Natural killer cell (primary cell): ENCODE measurements at regions not wholly inside any gene's neighbourhood (a gene's known extent, or its start where the extent isn't known, plus 50 kb on each side); places are given as distances from the start of the nearest gene placed in this dataset.

ENCODE experiments used
- ATAC-seq, 3 donors: fragments of 150-1000 bp in 2 of 3; fragments of 200-7000 bp in 1 of 3; cut with Tn5 transposase; 1 replicate in 1 of 3; 2 replicates in 2 of 3; pipeline ENCODE4 v1.10.0; 2021; ENCODE audit warnings: mild to moderate bottlenecking in 2 of 3, moderate library complexity in 2 of 3
- DNase-seq, 2 donors: peaks; one replicate each; pipeline versions ENCODE4 v3.0.0 to v3.0.0-alpha.2; 2013 to 2021; ENCODE audit warnings: mixed read lengths in 1 of 2
- H3K27ac ChIP-seq: one replicate; pipeline ENCODE4 v1.5.1; 2013; ENCODE audit warnings: mild to moderate bottlenecking, low read length
- H3K27me3 ChIP-seq: one replicate; pipeline ENCODE4 v1.6.1; 2013; ENCODE audit warnings: low read length; ENCODE audit not compliant: control insufficient read depth, insufficient read depth
- H3K36me3 ChIP-seq: one replicate; pipeline ENCODE4 v1.6.1; 2013; ENCODE audit warnings: low read length; ENCODE audit not compliant: control insufficient read depth, insufficient read depth
- H3K4me1 ChIP-seq: one replicate; pipeline ENCODE4 v1.6.1; 2013; ENCODE audit warnings: low read length; ENCODE audit not compliant: control insufficient read depth, insufficient read depth
- H3K4me3 ChIP-seq: one replicate; pipeline ENCODE4 v1.5.1; 2013; ENCODE audit warnings: low read length
- H3K9me3 ChIP-seq: one replicate; pipeline ENCODE4 v1.6.1; 2013; ENCODE audit warnings: low read length; ENCODE audit not compliant: control insufficient read depth, insufficient read depth
- H3K27ac Mint-ChIP-seq, 2 donors: one replicate each; pipeline ENCODE4 v1.8.0; 2022; ENCODE audit warnings: mild to moderate bottlenecking in 2 of 2, mixed read lengths in 2 of 2, moderate library complexity in 1 of 2
- H3K27me3 Mint-ChIP-seq, 2 donors: one replicate each; pipeline ENCODE4 v1.8.0; 2022; ENCODE audit warnings: low read depth in 2 of 2, mixed read lengths in 2 of 2
- H3K36me3 Mint-ChIP-seq: one replicate; pipeline ENCODE4 v1.8.0; 2022; ENCODE audit warnings: mixed read lengths
- H3K4me1 Mint-ChIP-seq, 2 donors: one replicate each; pipeline ENCODE4 v1.8.0; 2022; ENCODE audit warnings: mixed read lengths in 2 of 2
- H3K4me3 Mint-ChIP-seq: one replicate; pipeline ENCODE4 v1.8.0; 2022; ENCODE audit warnings: mild to moderate bottlenecking, moderate library complexity, mixed read lengths
- H3K9me3 Mint-ChIP-seq, 2 donors: one replicate each; pipeline ENCODE4 v1.8.0; 2022; ENCODE audit warnings: mixed read lengths in 2 of 2
- WGBS: methylation state at CpG from one replicate; pipeline ENCODE4 v1.1.7; 2013; ENCODE audit warnings: missing lambda C conversion rate; ENCODE audit not compliant: insufficient coverage; 5-methylcytosine and 5-hydroxymethylcytosine counted together
- intact Hi-C: fragments of 100-400 bp; cut with micrococcal nuclease; formaldehyde crosslinking; loops from one replicate; pipeline ENCODE4 v1.14.2; 2022
- TF ChIP-seq, protein P1 (sequence below): fragments of 200-600 bp; IDR thresholded peaks from one replicate; pipeline ENCODE4 v1.8.0; 2022; ENCODE audit warnings: antibody characterized with exemption

DNA sequence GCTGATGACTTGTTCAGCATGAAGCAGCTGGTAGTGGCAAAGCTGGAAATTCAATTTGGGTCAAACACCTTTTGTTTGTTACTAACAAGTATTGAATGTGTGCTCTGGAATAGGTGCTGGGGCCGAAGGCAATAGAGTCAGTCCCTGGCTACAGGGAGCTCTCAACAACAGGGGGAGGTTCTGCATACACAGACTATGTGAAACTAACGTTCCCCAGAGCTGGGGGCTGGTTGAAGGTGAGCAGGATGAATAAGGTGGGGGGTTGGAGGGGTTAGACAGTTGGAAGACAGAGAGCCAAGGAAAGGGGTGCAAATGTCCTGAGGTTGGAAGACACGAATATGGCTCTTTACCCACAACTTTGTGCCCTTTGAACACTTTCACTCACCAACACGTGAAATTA is 84.1 kb upstream of the PLPP4 start:
- H3K27me3 ChIP-seq: no peaks in the 10 kb centered on the region
- no peaks in the 10 kb centered on the region for H3K9me3 ChIP-seq
- H3K4me3 Mint-ChIP-seq: no peak overlapping the region
- no peaks in the 10 kb centered on the region for H3K4me1 Mint-ChIP-seq
- H3K27ac Mint-ChIP-seq: no peak overlapping the region
- intact Hi-C loops: no loop called here
- TF ChIP-seq, protein P1, sequence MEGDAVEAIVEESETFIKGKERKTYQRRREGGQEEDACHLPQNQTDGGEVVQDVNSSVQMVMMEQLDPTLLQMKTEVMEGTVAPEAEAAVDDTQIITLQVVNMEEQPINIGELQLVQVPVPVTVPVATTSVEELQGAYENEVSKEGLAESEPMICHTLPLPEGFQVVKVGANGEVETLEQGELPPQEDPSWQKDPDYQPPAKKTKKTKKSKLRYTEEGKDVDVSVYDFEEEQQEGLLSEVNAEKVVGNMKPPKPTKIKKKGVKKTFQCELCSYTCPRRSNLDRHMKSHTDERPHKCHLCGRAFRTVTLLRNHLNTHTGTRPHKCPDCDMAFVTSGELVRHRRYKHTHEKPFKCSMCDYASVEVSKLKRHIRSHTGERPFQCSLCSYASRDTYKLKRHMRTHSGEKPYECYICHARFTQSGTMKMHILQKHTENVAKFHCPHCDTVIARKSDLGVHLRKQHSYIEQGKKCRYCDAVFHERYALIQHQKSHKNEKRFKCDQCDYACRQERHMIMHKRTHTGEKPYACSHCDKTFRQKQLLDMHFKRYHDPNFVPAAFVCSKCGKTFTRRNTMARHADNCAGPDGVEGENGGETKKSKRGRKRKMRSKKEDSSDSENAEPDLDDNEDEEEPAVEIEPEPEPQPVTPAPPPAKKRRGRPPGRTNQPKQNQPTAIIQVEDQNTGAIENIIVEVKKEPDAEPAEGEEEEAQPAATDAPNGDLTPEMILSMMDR: no peak
- no peak overlapping the region for H3K4me3 ChIP-seq
- ATAC-seq (no peak), DNase-seq (no peak)
- no peaks in the 10 kb centered on the region for H3K4me1 ChIP-seq
- 80% methylated on average over 4 of the region's 4 CpGs for WGBS
- H3K27me3 Mint-ChIP-seq: peaks cover 18 to 40% of the 10 kb centered on the region in 2 donors
- no peak overlapping the region for H3K27ac ChIP-seq
- no peaks in the 10 kb centered on the region for H3K36me3 Mint-ChIP-seq
- H3K36me3 ChIP-seq: no peaks in the 10 kb centered on the region
- H3K9me3 Mint-ChIP-seq: no peaks in the 10 kb centered on the region

DNA sequence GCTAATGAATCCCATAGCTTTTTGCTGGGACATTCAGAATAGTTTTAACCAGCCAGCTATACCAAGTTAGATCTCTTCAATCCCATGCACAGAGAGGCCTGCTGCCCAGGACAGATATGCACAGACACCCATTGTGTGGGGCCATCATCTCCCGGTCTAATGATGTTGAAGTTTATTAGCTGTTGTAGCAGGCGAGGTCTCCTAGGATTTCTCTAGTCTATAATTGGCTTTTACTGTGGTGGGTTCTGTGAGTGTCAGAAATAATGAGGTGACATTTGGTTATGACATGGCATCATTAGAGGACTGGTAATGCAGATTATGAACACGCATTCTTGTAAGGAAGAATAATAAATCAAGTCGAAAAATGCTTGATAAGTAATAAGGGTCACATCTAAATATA is 81.4 kb upstream of the PLPP4 start:
- H3K27me3 Mint-ChIP-seq: peaks cover 19 to 21% of the 10 kb centered on the region in 2 donors
- ATAC-seq: no peak
- H3K4me1 Mint-ChIP-seq: no peaks in the 10 kb centered on the region
- Histone ChIP-seq H3K27me3 (no peaks in the 10 kb centered on the region), H3K9me3 (no peaks in the 10 kb centered on the region), H3K27ac (no peak overlapping the region), H3K36me3 (no peaks in the 10 kb centered on the region), H3K4me1 (no peaks in the 10 kb centered on the region), H3K4me3 (no peak overlapping the region)
- H3K4me3 Mint-ChIP-seq: no peak overlapping the region
- no peaks in the 10 kb centered on the region for H3K9me3 Mint-ChIP-seq
- intact Hi-C loops: no loop called here
- no peak overlapping the region for H3K27ac Mint-ChIP-seq
- no peaks in the 10 kb centered on the region for H3K36me3 Mint-ChIP-seq
- TF ChIP-seq, protein P1: no peak
- DNase-seq: no peak
- WGBS: 82% methylated on average over 4 of the region's 4 CpGs

DNA sequence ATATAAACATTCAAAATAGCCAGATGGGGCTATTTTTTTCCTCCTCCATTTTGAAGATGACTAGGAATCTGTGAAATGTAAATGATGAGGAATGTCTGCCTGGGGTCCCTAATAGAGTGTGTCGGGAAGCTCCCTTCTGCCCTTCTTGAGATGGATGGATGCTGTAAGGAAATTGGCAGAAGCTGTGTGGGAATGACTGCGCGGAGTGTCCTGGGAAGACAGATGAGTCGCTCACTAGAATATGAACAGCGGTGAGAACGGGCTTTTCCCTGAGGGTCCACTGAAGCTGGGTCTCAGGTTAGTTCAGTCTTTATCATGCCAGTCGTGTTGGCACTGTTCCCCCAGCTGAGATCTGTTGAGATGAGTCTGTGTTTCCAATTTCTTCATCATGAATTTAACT is 75.1 kb upstream of the PLPP4 start:
- H3K27me3 ChIP-seq: no peaks in the 10 kb centered on the region
- intact Hi-C loops: no loop called here
- DNase-seq (no peak), ATAC-seq (no peak)
- H3K4me3 ChIP-seq: no peak overlapping the region
- no peaks in the 10 kb centered on the region for H3K9me3 ChIP-seq
- Mint-ChIP-seq H3K4me1 (no peaks in the 10 kb centered on the region), H3K4me3 (no peak overlapping the region), H3K27ac (no peak overlapping the region), H3K36me3 (no peaks in the 10 kb centered on the region), H3K27me3 (peaks cover 13 to 26% of the 10 kb centered on the region in 2 donors), H3K9me3 (no peaks in the 10 kb centered on the region)
- no peak overlapping the region for H3K27ac ChIP-seq
- no peaks in the 10 kb centered on the region for H3K36me3 ChIP-seq
- H3K4me1 ChIP-seq: no peaks in the 10 kb centered on the region
- 88% methylated on average over 7 of the region's 7 CpGs for WGBS
- TF ChIP-seq, protein P1: no peak

DNA sequence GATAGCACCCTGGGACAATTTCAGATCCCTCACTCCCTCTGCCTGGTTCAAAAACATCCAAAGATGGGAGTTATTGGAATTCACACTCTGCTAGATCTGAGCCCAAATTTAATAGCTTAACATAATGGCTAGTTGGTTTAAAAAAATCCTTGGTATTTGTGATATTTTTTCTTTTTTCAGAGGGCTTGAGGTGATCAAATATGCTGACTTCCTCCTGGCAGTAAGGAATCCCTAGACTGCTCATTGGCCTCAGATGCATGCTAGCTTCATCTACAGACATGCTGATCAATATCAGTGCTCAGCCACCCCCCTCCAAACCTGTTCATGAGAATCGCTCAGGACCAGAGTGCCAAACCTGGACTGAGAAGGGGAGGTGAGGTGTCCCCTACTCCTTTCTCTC is 74.7 kb upstream of the PLPP4 start:
- ATAC-seq (no peak), DNase-seq (no peak)
- H3K4me3 Mint-ChIP-seq: no peak overlapping the region
- no peaks in the 10 kb centered on the region for H3K4me1 Mint-ChIP-seq
- Histone ChIP-seq H3K27ac (no peak overlapping the region), H3K4me1 (no peaks in the 10 kb centered on the region), H3K36me3 (no peaks in the 10 kb centered on the region), H3K9me3 (no peaks in the 10 kb centered on the region), H3K4me3 (no peak overlapping the region), H3K27me3 (no peaks in the 10 kb centered on the region)
- no peaks in the 10 kb centered on the region for H3K9me3 Mint-ChIP-seq
- TF ChIP-seq, protein P1: no peak
- no peaks in the 10 kb centered on the region for H3K36me3 Mint-ChIP-seq
- intact Hi-C loops: no loop called here
- no CpG with 5 or more reads among the region's 1 CpG for WGBS
- H3K27me3 Mint-ChIP-seq: peaks cover 17 to 25% of the 10 kb centered on the region in 2 donors
- no peak overlapping the region for H3K27ac Mint-ChIP-seq
